ENCODE measurements at regions not wholly inside any gene's neighbourhood (a gene's known extent, or its start where the extent isn't known, plus 50 kb on each side); places are given as distances from the start of the nearest gene placed in this dataset.
A peak's percentile ranks its signal among the peaks of the same experiment; 100 is the strongest.

- H3K9me3 ChIP-seq (ENCODE audit: low read depth, low read length), result no peaks in the 10 kb centered on the region
- H4K20me1 ChIP-seq (ENCODE audit: insufficient read depth, low read length), result no peaks in the 10 kb centered on the region
- H3K79me2 ChIP-seq (ENCODE audit: insufficient read depth, low read length), result no peaks in the 10 kb centered on the region
- no peak overlapping the region for H3K4me2 ChIP-seq (ENCODE audit: insufficient read depth, low read length)
- H3K36me3 ChIP-seq (ENCODE audit: insufficient read depth, low read length), result no peaks in the 10 kb centered on the region
- TF ChIP-seq, protein P1, sequence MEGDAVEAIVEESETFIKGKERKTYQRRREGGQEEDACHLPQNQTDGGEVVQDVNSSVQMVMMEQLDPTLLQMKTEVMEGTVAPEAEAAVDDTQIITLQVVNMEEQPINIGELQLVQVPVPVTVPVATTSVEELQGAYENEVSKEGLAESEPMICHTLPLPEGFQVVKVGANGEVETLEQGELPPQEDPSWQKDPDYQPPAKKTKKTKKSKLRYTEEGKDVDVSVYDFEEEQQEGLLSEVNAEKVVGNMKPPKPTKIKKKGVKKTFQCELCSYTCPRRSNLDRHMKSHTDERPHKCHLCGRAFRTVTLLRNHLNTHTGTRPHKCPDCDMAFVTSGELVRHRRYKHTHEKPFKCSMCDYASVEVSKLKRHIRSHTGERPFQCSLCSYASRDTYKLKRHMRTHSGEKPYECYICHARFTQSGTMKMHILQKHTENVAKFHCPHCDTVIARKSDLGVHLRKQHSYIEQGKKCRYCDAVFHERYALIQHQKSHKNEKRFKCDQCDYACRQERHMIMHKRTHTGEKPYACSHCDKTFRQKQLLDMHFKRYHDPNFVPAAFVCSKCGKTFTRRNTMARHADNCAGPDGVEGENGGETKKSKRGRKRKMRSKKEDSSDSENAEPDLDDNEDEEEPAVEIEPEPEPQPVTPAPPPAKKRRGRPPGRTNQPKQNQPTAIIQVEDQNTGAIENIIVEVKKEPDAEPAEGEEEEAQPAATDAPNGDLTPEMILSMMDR (IDR thresholded peaks at IDR 0.05; ENCODE audit: extremely low read depth, low read depth, low read length), result peak; percentile 5
- no peak overlapping the region for H2AFZ ChIP-seq (ENCODE audit: low read length)
- H3K4me3 ChIP-seq (ENCODE audit: insufficient read depth, low read length), result no peak overlapping the region
- H3K4me1 ChIP-seq (ENCODE audit: insufficient read depth, low read length), result no peaks in the 10 kb centered on the region
- no peaks in the 10 kb centered on the region for H3K27me3 ChIP-seq (ENCODE audit: insufficient read depth, low read length)
- DNase-seq (ENCODE audit: insufficient read length, low spot score, missing footprints), result no peak
- H3K27ac ChIP-seq (ENCODE audit: low read depth, low read length), result no peak overlapping the region
Measured at GRCh38 chr15:92306663-92307062, 87.0 kb upstream of the ST8SIA2 start.

GRCh38 chr15:92315144-92315543 lies 78.5 kb upstream of the ST8SIA2 start:
- Histone ChIP-seq H2AFZ (ENCODE audit: low read length) (no peak overlapping the region), H3K27ac (ENCODE audit: low read depth, low read length) (no peak overlapping the region), H3K4me1 (ENCODE audit: insufficient read depth, low read length) (no peaks in the 10 kb centered on the region), H3K4me3 (ENCODE audit: insufficient read depth, low read length) (no peak overlapping the region), H3K36me3 (ENCODE audit: insufficient read depth, low read length) (no peaks in the 10 kb centered on the region), H3K9me3 (ENCODE audit: low read depth, low read length) (no peaks in the 10 kb centered on the region), H3K79me2 (ENCODE audit: insufficient read depth, low read length) (no peaks in the 10 kb centered on the region), H3K4me2 (ENCODE audit: insufficient read depth, low read length) (no peak overlapping the region), H3K27me3 (ENCODE audit: insufficient read depth, low read length) (no peaks in the 10 kb centered on the region), H4K20me1 (ENCODE audit: insufficient read depth, low read length) (no peaks in the 10 kb centered on the region)
- no peak for DNase-seq (ENCODE audit: insufficient read length, low spot score, missing footprints)
- TF ChIP-seq, protein P1 (IDR thresholded peaks at IDR 0.05; ENCODE audit: extremely low read depth, low read depth, low read length), result no peak

GRCh38 chr15:92315595-92316211 lies 78.0 kb upstream of the ST8SIA2 start:
- Histone ChIP-seq H3K36me3 (ENCODE audit: insufficient read depth, low read length) (no peaks in the 10 kb centered on the region), H3K4me3 (ENCODE audit: insufficient read depth, low read length) (no peak overlapping the region), H3K9me3 (ENCODE audit: low read depth, low read length) (no peaks in the 10 kb centered on the region), H3K4me2 (ENCODE audit: insufficient read depth, low read length) (no peak overlapping the region), H3K4me1 (ENCODE audit: insufficient read depth, low read length) (no peaks in the 10 kb centered on the region), H3K27me3 (ENCODE audit: insufficient read depth, low read length) (no peaks in the 10 kb centered on the region), H3K79me2 (ENCODE audit: insufficient read depth, low read length) (no peaks in the 10 kb centered on the region), H2AFZ (ENCODE audit: low read length) (no peak overlapping the region), H4K20me1 (ENCODE audit: insufficient read depth, low read length) (no peaks in the 10 kb centered on the region), H3K27ac (ENCODE audit: low read depth, low read length) (no peak overlapping the region)
- TF ChIP-seq, protein P1 (IDR thresholded peaks at IDR 0.05; ENCODE audit: extremely low read depth, low read depth, low read length), result no peak
- no peak for DNase-seq (ENCODE audit: insufficient read length, low spot score, missing footprints)

- no peak overlapping the region for H3K4me3 ChIP-seq (ENCODE audit: insufficient read depth, low read length)
- H4K20me1 ChIP-seq (ENCODE audit: insufficient read depth, low read length), result no peaks in the 10 kb centered on the region
- no peaks in the 10 kb centered on the region for H3K9me3 ChIP-seq (ENCODE audit: low read depth, low read length)
- no peaks in the 10 kb centered on the region for H3K27me3 ChIP-seq (ENCODE audit: insufficient read depth, low read length)
- no peaks in the 10 kb centered on the region for H3K79me2 ChIP-seq (ENCODE audit: insufficient read depth, low read length)
- no peaks in the 10 kb centered on the region for H3K36me3 ChIP-seq (ENCODE audit: insufficient read depth, low read length)
- no peaks in the 10 kb centered on the region for H3K4me1 ChIP-seq (ENCODE audit: insufficient read depth, low read length)
- H2AFZ ChIP-seq (ENCODE audit: low read length), result no peak overlapping the region
- no peak overlapping the region for H3K27ac ChIP-seq (ENCODE audit: low read depth, low read length)
- no peak overlapping the region for H3K4me2 ChIP-seq (ENCODE audit: insufficient read depth, low read length)
- DNase-seq (ENCODE audit: insufficient read length, low spot score, missing footprints), result peak; percentile 34
- TF ChIP-seq, protein P1 (IDR thresholded peaks at IDR 0.05; ENCODE audit: extremely low read depth, low read depth, low read length), result no peak
Measured at GRCh38 chr15:92316586-92317295, 76.9 kb upstream of the ST8SIA2 start.
